Fibroblast of lung (primary cell): ENCODE measurements at regions not wholly inside any gene's neighbourhood (a gene's known extent, or its start where the extent isn't known, plus 50 kb on each side); places are given as distances from the start of the nearest gene placed in this dataset.
A peak's percentile ranks its signal among the peaks of the same experiment; 100 is the strongest.

Source experiments
- DNase-seq, 2 donors: peaks; one replicate each; pipeline versions ENCODE4 v3.0.0 to v3.0.0-alpha.2; 2010; ENCODE audit warnings: low read depth in 2 of 2
- H2AFZ ChIP-seq: 2 replicates; pipeline ENCODE4 v1.5.1; 2012; ENCODE audit warnings: low read length, control low read depth, inconsistent platforms
- H3K27ac ChIP-seq: 2 replicates; pipeline ENCODE4 v1.5.1; 2011; ENCODE audit warnings: low read length, control low read depth; ENCODE audit not compliant: insufficient read depth
- H3K27me3 ChIP-seq: 2 replicates; pipeline ENCODE4 v1.5.1; 2011; ENCODE audit warnings: mild to moderate bottlenecking, low read length; ENCODE audit not compliant: control insufficient read depth, insufficient read depth
- H3K36me3 ChIP-seq: 2 replicates; pipeline ENCODE4 v1.5.1; 2011; ENCODE audit warnings: low read length; ENCODE audit not compliant: control insufficient read depth, insufficient read depth
- H3K4me1 ChIP-seq: 2 replicates; pipeline ENCODE4 v1.5.1; 2011; ENCODE audit warnings: low read length; ENCODE audit not compliant: control insufficient read depth, insufficient read depth; ENCODE audit errors: extremely low read depth
- H3K4me2 ChIP-seq: 2 replicates; pipeline ENCODE4 v1.5.1; 2011; ENCODE audit warnings: low read length, control low read depth; ENCODE audit not compliant: insufficient read depth; ENCODE audit errors: extremely low read depth
- H3K4me3 ChIP-seq, 4 experiments: fragments of 200-600 bp in 1 of 4; sonication (generic) in 1 of 4; replicated peaks in 1 of 4; 2 replicates each; pipeline ENCODE4 v1.5.1; 2011 to 2016; ENCODE audit warnings: low read length in 4 of 4, low read depth in 3 of 4, mild to moderate bottlenecking in 3 of 4, control low read depth in 2 of 4, inconsistent platforms in 1 of 4, mixed read lengths in 1 of 4; ENCODE audit not compliant: insufficient read depth in 1 of 4; ENCODE audit errors: control extremely low read depth in 1 of 4
- H3K79me2 ChIP-seq: 2 replicates; pipeline ENCODE4 v1.5.1; 2012; ENCODE audit warnings: mild to moderate bottlenecking, low read length, inconsistent platforms; ENCODE audit not compliant: control insufficient read depth, insufficient read depth
- H3K9ac ChIP-seq: 2 replicates; pipeline ENCODE4 v1.5.1; 2011; ENCODE audit warnings: mild to moderate bottlenecking, low read length, control low read depth; ENCODE audit not compliant: insufficient read depth
- H3K9me3 ChIP-seq: 2 replicates; pipeline ENCODE4 v1.5.1; 2012; ENCODE audit warnings: low read depth, low read length; ENCODE audit not compliant: control insufficient read depth, insufficient read depth
- H4K20me1 ChIP-seq: 2 replicates; pipeline ENCODE4 v1.5.1; 2011; ENCODE audit warnings: low read length; ENCODE audit not compliant: control insufficient read depth, insufficient read depth; ENCODE audit errors: extremely low read depth
- CTCF ChIP-seq, 2 donors: IDR thresholded peaks in 1 of 2; conservative IDR thresholded peaks in 1 of 2; 1 replicate in 1 of 2; 2 replicates in 1 of 2; pipeline ENCODE4 v1.5.1; 2011 to 2012; ENCODE audit warnings: low read length in 2 of 2, control low read depth in 1 of 2, inconsistent platforms in 1 of 2, low read depth in 1 of 2, mild to moderate bottlenecking in 1 of 2
- EZH2 ChIP-seq: IDR thresholded peaks from 2 replicates; pipeline ENCODE4 v1.5.1; 2012; ENCODE audit warnings: low read length, control low read depth, mild to moderate bottlenecking; ENCODE audit errors: missing control alignments

DNA sequence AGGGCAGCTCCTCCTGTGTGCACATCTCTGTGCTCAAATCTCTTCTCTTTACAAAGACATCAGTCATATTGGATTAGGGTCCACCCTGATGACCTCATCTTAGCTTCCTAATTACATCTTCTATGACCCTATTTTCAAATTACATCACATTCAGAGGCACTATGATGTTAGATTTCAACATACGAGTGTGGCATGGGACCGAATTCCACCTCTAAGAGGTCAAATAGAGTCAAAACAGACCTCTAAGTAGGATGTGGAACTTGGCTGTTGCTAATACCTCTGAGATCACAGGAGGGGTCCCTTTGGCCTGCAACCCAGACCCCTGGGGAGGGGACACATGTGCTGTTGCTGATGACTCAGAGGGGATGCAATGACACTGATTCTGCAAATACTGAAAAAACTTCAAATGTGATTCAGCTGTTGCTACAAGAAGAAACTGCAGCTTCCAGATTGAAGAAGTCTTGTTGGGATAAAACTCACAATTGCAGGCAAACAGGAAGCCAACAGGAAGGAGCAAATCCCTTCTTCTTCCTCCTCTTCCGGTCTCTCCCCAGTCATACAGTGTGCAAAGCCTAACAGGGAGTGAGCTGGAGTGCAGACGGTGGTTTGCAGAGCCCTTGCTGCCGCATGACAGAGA is 216.2 kb downstream of the MYLK4 start:
- H3K4me1 ChIP-seq = no peaks in the 10 kb centered on the region
- no peaks in the 10 kb centered on the region for H3K79me2 ChIP-seq
- no peak overlapping the region for H3K4me2 ChIP-seq
- H3K4me3 ChIP-seq = no peak overlapping the region
- TF ChIP-seq EZH2 = no peak
- TF ChIP-seq CTCF (conservative IDR thresholded peaks at IDR 0.05 in 1 of 2, IDR thresholded peaks at IDR 0.05 in 1 of 2; ENCODE audit: low read depth in 1 of 2, low read length in 2 of 2) = no peak
- no peaks in the 10 kb centered on the region for H4K20me1 ChIP-seq
- no peak overlapping the region for H2AFZ ChIP-seq
- DNase-seq = peak in 1 of 2 donors; percentile 54
- H3K9me3 ChIP-seq = no peaks in the 10 kb centered on the region
- no peak overlapping the region for H3K9ac ChIP-seq
- H3K36me3 ChIP-seq = no peaks in the 10 kb centered on the region
- H3K27ac ChIP-seq = no peak overlapping the region
- H3K27me3 ChIP-seq = no peaks in the 10 kb centered on the region

- H3K27me3 ChIP-seq = no peaks in the 10 kb centered on the region
- DNase-seq = peak; percentile 95 to 97
- TF ChIP-seq CTCF (conservative IDR thresholded peaks at IDR 0.05 in 1 of 2, IDR thresholded peaks at IDR 0.05 in 1 of 2; ENCODE audit: low read depth in 1 of 2, low read length in 2 of 2) (no peak), EZH2 (no peak)
- H2AFZ ChIP-seq = no peak overlapping the region
- no peak overlapping the region for H3K27ac ChIP-seq
- no peaks in the 10 kb centered on the region for H3K4me1 ChIP-seq
- H3K4me2 ChIP-seq = peak overlapping the region; percentile 1
- no peak overlapping the region for H3K4me3 ChIP-seq
- no peaks in the 10 kb centered on the region for H4K20me1 ChIP-seq
- H3K9ac ChIP-seq = no peak overlapping the region
- H3K79me2 ChIP-seq = no peaks in the 10 kb centered on the region
- no peaks in the 10 kb centered on the region for H3K36me3 ChIP-seq
- no peaks in the 10 kb centered on the region for H3K9me3 ChIP-seq
These were observed 219.1 kb downstream of the MYLK4 start for GRCh38 chr6:2531426-2532215.

- Histone ChIP-seq H3K79me2 (no peaks in the 10 kb centered on the region), H3K9ac (no peak overlapping the region), H3K36me3 (no peaks in the 10 kb centered on the region), H2AFZ (no peak overlapping the region), H3K4me3 (no peak overlapping the region), H3K4me2 (no peak overlapping the region), H3K9me3 (no peaks in the 10 kb centered on the region), H3K4me1 (no peaks in the 10 kb centered on the region), H4K20me1 (no peaks in the 10 kb centered on the region), H3K27ac (no peak overlapping the region), H3K27me3 (no peaks in the 10 kb centered on the region)
- TF ChIP-seq CTCF (conservative IDR thresholded peaks at IDR 0.05 in 1 of 2, IDR thresholded peaks at IDR 0.05 in 1 of 2; ENCODE audit: low read depth in 1 of 2, low read length in 2 of 2) (no peak), EZH2 (no peak)
- no peak for DNase-seq
These were observed 221.5 kb downstream of the MYLK4 start for GRCh38 chr6:2529211-2529719.
